Astrocyte (in vitro differentiated cells and primary cell): ENCODE measurements at regions not wholly inside any gene's neighbourhood (a gene's known extent, or its start where the extent isn't known, plus 50 kb on each side); places are given as distances from the start of the nearest gene placed in this dataset.

Experiments
- CTCF ChIP-seq: IDR thresholded peaks from 2 replicates; pipeline ENCODE4 v1.5.1; 2011; ENCODE audit warnings: low read depth, mild to moderate bottlenecking, inconsistent platforms, low read length, moderate library complexity; ENCODE audit not compliant: insufficient read depth
- EZH2 ChIP-seq: IDR thresholded peaks from 2 replicates; pipeline ENCODE4 v1.6.1; 2012; ENCODE audit warnings: mild to moderate bottlenecking, low read length, inconsistent platforms; ENCODE audit not compliant: insufficient read depth

DNA sequence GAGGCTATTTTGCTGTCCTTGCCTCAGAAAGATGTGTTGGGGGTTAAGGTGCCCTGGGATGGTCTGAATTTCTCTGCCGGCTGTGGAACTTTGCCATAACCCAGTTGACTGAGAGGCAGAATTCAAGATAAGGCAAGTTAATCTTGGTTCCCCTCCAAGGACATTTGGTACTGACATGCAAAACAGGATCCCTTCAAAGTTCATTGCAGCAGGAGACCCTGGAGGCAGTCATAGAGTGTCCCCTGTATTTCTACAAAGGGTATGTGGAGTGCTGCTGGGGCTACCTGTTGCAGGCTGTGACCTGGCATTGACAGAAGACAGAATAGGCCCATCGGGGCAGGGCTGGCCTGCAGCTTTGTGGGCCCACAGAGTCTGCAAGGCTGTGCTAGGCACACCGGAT is 135.6 kb upstream of the IRX3 start:
- TF ChIP-seq CTCF (no peak), EZH2 (no peak)
